ENCODE measurements at regions not wholly inside any gene's neighbourhood (a gene's known extent, or its start where the extent isn't known, plus 50 kb on each side); places are given as distances from the start of the nearest gene placed in this dataset.
A peak's percentile ranks its signal among the peaks of the same experiment; 100 is the strongest.
"Not testable (repeated sequence)": the region's sequence is repeated elsewhere in the genome, so short reads cannot be mapped to it uniquely, and the experiment has no call there.

DNA sequence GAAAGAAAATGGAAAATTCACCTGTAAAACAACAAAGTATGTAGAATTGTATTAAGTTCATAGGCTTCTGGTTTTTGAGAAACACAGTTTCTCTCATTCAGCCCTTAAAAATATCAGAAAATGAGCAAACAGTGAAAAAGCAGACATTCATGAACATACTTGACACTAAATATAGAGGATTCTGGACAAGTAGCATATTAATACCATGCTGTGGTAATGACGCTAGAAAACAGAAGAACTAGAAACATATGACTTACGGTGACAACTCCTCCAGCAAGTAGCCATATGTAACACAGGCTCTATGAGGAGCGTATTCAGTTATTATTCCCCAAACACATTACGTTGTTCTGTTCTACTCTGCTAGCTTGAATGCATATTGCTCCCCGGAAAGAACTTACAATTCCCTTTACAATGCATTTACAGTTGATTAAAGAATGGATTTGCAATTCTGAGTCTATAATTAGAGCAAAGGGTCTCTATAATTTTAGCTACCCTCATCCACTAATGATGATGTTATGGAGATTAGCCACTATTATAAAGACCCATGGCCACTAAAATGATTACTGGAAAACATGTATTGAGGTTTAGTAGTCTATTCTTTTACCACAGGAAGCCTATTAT lies 672.1 kb downstream of the EFNB2 start:
- Histone ChIP-seq H3K4me3 (no peak overlapping the region), H3K27ac (no peak overlapping the region)

- no peak overlapping the region for H3K4me3 ChIP-seq
- no peak overlapping the region for H3K27ac ChIP-seq
Observed at GRCh38 chr13:105848494-105848893, 687.0 kb downstream of the EFNB2 start.

- Histone ChIP-seq H3K4me3 (no peak overlapping the region), H3K27ac (peak overlapping the region in 1 of 21 experiments; percentile 23)
Observed at GRCh38 chr13:105847527-105848291, 687.8 kb downstream of the EFNB2 start.

DNA sequence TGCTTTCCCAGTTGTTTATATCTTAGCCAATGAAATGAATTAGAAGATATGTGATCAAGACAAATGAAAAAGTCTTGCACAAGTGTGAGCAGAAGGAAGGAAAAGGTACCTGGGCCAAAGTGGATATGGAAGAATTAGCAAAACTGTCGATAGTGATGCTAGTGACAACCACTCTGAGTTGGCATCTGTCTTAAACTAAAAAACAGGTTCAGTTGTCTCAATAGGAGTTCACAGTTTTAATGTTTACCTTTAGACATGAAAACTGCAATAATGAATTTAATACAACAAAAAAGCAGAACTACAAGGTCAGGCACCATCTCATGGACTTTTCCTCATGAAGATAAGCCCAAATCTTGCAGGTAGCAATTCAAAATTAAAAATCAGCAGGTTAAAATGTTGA lies 688.5 kb downstream of the EFNB2 start:
- Histone ChIP-seq H3K4me3 (no peak overlapping the region), H3K27ac (no peak overlapping the region)

- no peak overlapping the region for H3K4me3 ChIP-seq
- H3K27ac ChIP-seq = no peak overlapping the region
Observed at GRCh38 chr13:105841286-105841685, 694.2 kb downstream of the EFNB2 start.

- Histone ChIP-seq H3K4me3 (no peak overlapping the region), H3K27ac (no peak overlapping the region)
Observed at GRCh38 chr13:105838231-105838630, 697.2 kb downstream of the EFNB2 start.

GRCh38 chr13:105837295-105837694 lies 698.2 kb downstream of the EFNB2 start:
- not testable (repeated sequence) for H3K4me3 ChIP-seq, H3K27ac ChIP-seq

- Histone ChIP-seq H3K27ac (no peak overlapping the region), H3K4me3 (no peak overlapping the region)
Observed at GRCh38 chr13:105830821-105831220, 704.6 kb downstream of the EFNB2 start.

- Histone ChIP-seq H3K4me3 (no peak overlapping the region), H3K27ac (no peak overlapping the region)
Observed at GRCh38 chr13:105827111-105827809, 708.2 kb downstream of the EFNB2 start.

DNA sequence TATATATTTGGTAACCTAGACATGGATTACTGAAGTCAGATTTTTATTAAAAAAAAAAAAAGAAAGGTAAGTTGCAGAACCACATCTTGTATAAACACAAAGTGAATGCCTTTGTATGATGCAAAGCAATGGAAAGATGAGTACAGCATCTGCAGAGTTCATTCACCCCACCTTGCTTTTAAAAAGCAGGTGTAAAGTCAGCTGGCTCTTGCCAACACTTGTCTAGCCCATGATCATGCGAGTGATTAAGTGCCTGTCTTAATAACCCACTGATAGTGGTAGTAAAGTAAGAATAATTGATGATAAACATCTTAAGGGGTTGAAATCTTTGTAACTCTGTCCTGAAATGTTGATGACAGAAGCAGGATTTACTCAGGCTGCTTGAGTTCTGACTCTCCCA lies 710.4 kb downstream of the EFNB2 start:
- no peak overlapping the region for H3K4me3 ChIP-seq
- H3K27ac ChIP-seq = no peak overlapping the region

DNA sequence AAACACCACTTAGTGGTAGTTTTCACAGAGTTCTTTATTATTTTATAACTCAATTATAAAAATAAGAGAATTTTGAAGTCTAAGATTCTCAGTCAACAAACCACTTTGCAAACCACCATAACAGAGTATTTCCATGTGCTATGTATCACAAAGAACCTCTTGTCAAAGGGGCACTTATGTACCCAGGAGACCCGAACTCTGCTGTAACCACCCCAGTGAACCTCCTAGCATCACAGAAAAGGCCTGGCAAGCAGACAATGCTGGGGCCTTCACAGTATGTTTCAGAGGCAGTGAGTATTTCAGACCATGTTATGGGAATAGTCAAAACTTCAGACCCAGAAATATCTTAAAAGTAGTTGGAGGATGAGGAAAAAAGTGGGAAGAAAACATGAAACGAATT lies 714.1 kb downstream of the EFNB2 start:
- Histone ChIP-seq H3K27ac (no peak overlapping the region), H3K4me3 (no peak overlapping the region)

DNA sequence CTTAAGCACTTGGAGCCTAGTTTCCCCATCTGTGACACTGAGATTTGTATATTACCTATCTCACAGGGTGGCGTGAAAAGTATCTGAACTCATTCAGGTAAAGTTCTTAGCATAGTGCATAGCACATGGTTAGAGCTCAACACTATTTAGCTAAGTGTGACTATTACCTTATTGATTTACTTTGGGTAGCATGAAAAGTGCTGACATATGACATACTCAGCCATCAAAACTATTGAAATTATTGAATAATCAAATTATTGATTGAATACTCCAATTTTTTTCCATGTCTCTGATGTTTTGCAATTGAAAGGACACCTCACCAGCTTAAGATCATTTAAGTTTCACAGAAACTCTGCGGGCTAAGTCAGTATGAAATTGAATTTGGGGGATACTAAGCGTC lies 715.0 kb downstream of the EFNB2 start:
- H3K27ac ChIP-seq = no peak overlapping the region
- H3K4me3 ChIP-seq = no peak overlapping the region

DNA sequence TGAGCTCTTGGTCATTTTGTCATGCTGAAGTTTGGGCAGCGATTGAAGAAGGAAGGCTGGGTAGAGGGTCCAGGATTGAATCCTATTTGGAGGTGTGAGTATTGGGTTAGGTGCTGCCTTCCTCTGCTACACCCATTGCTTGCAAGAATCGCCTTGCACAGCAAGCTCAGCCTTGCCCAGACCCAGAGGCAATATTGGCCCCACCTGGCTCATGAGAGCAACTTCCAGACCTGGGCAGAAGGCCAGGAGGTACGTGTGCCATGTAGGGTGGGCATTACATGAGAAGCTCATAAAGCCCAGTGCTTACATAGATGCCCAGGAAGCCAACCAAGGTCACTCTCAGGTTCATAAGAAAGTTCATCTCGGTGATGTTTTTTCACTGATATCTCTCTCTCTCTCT lies 718.0 kb downstream of the EFNB2 start:
- no peak overlapping the region for H3K4me3 ChIP-seq
- H3K27ac ChIP-seq = no peak overlapping the region

DNA sequence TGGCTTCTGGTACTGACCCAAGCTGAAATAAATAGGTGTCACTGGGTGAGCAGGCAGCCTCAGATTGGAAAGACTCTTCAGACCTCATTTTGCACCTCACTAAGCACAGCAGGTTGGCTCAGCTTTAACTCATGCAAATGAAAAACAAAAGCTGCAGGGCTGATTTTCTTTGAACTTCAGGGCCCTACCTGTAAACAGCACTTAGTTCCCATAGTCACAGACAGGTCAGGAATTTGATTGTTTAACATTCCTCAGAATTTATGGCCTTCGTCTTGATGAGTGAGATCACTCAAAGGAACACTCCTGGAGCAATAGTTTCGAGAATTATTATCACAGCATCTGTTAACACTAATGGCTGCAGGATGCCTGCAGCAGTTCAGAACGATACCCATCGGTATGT lies 718.5 kb downstream of the EFNB2 start:
- H3K27ac ChIP-seq = peak overlapping the region in 1 of 21 experiments; percentile 9
- no peak overlapping the region for H3K4me3 ChIP-seq

DNA sequence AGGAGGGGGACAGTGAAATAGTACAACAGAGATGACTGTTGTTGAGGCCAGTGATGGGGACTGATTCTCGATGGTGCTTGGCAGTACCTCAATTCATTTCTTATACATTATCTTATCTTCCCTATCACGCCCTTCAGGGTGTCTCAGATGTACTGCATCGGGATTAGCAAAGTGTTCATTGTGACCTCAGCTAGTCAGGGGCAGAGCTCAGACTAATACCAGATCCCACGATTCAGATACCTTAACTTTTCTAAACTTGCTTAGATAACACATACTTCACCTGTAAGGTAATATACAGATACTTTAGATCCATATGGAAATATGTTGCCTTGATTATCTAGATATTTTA lies 720.6 kb downstream of the EFNB2 start:
- H3K4me3 ChIP-seq = no peak overlapping the region

DNA sequence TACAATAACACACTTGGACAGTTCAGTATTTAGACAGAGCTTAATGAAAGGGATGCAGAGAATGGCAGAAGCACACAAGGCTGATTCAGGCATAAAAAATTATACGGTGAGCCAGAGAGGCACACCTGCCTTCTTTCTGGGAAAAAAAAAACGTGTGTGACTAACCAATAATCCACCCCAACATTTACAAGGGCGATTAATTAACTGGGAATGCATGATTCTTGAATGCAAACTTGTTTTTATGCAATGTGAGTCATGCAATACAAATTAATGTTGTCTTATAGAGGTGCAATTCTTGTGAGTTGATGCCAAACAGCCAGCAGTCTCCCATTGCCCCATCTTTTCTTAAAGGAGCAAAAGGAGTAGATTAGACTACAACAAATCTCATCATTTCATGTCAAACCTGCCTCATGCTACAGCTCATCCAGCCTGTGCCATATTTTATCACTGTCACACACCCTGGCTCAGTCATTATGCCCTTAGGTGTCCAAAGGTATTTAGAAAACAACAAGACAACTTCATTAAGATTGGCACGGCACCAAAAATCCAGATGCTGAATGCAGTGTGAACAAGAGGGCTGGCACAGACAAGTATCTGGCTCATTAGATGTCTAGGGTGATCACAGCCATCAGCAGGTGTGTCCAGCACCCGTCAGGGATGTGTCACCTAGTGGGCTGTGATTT lies 721.1 kb downstream of the EFNB2 start:
- no peak overlapping the region for H3K27ac ChIP-seq
- H3K4me3 ChIP-seq = no peak overlapping the region

More for the DNA sequence above, 720.6 kb downstream of the EFNB2 start:
- H3K27ac ChIP-seq = no peak overlapping the region

- Histone ChIP-seq H3K27ac (no peak overlapping the region), H3K4me3 (no peak overlapping the region)
Observed at GRCh38 chr13:105806628-105806920, 728.9 kb downstream of the EFNB2 start.

DNA sequence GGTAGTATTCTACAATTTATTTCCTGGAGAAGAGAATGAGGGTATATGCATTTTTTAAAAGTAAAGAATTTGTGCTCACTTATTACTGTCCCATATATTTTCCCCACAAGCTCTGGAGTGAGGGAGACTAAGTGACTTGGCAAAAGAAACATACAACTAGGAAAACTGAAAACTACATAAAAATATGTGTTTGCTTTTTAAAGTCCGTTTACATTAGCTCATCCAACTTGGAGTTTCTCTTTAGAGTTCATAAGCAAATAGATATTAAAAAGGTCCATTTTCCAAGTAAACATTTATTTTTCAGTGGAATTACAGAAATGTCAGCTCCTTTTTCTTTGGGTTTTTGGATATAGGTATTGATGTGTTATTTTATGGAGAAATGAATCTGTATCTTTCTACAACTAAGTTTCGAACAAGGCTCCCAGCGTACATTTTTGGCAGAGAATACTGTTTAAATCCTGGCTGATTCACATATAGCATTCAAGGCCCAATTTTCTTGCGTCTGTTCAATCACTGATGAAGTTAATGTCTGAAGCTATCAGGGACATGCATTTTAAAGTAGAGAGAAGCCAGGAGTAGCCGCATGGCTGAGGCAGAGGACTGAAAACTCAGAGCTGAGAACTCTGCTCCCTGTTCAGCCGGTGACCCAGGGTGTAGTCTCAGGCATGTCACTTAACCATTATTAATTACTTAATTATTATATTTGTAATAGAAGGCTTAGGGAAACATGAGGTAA lies 729.4 kb downstream of the EFNB2 start:
- Histone ChIP-seq H3K27ac (no peak overlapping the region), H3K4me3 (no peak overlapping the region)

DNA sequence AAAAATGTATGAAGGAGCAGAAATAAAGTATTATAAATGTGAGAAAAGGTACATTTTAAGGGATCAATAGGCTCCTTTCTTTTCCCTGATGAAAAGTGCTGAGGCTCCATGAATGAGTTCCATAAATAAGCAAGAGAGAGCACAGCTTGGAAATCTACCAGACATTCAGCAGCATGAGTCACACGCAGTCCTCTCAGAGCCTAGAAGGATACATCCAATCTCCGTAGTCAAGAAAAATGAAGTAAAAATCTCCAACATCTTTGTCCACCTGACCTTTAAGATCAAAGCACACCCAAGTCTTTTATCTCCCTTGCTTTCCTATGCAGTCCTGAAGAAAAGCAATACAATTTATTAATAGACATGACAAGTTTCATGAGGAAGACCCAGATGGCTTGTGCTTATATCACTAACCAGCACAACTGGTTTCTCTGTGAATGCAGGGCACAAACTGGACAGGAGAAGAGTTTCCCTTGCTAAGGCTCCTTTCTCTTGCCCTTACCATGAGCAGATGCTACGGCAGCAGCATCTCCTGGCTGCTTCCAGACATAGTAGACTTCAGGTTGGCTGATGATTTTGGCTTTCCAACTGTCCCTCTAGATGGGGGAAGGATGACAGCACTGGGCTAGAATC lies 730.8 kb downstream of the EFNB2 start:
- H3K27ac ChIP-seq = no peak overlapping the region

GRCh38 chr13:105799155-105799554 lies 736.3 kb downstream of the EFNB2 start:
- Histone ChIP-seq H3K27ac (no peak overlapping the region), H3K4me3 (no peak overlapping the region)

More for the DNA sequence above, 730.8 kb downstream of the EFNB2 start:
- no peak overlapping the region for H3K4me3 ChIP-seq
